DND-41 (cell line): ENCODE measurements at regions not wholly inside any gene's neighbourhood (a gene's known extent, or its start where the extent isn't known, plus 50 kb on each side); places are given as distances from the start of the nearest gene placed in this dataset.

Experiments used
- ATAC-seq: fragments of 200-7000 bp; cut with Tn5 transposase; 3 replicates; pipeline ENCODE4 v1.9.1; 2021; ENCODE audit warnings: low read depth; ENCODE audit not compliant: insufficient read depth
- DNase-seq: peaks from one replicate; pipeline ENCODE4 v3.0.0-alpha.2; 2020
- H2AFZ ChIP-seq: 2 replicates; pipeline ENCODE4 v1.6.0; 2012; ENCODE audit warnings: low read depth, low read length
- H3K27ac ChIP-seq: 2 replicates; pipeline ENCODE4 v1.5.1; 2012; ENCODE audit warnings: low read length, inconsistent platforms
- H3K27me3 ChIP-seq: fragments of 200-600 bp; sonication (generic); 2 replicates; pipeline ENCODE4 v1.6.0; 2012; ENCODE audit warnings: low read length, mild to moderate bottlenecking, inconsistent platforms; ENCODE audit not compliant: insufficient read depth, poor library complexity
- H3K36me3 ChIP-seq: 2 replicates; pipeline ENCODE4 v1.5.1; 2012; ENCODE audit warnings: low read length, inconsistent platforms; ENCODE audit not compliant: insufficient read depth
- H3K4me1 ChIP-seq: 2 replicates; pipeline ENCODE4 v1.5.1; 2012; ENCODE audit warnings: mild to moderate bottlenecking, low read length; ENCODE audit not compliant: insufficient read depth
- H3K4me2 ChIP-seq: 2 replicates; pipeline ENCODE4 v1.6.0; 2012; ENCODE audit warnings: mild to moderate bottlenecking, moderate library complexity, low read length, inconsistent platforms; ENCODE audit not compliant: insufficient read depth
- H3K4me3 ChIP-seq, 2 experiments: fragments of 200-600 bp in 1 of 2; shearing (Covaris generic) in 1 of 2; 2 replicates each; pipeline ENCODE4 v1.5.1; 2012 to 2016; ENCODE audit warnings: inconsistent platforms in 2 of 2, low read length in 2 of 2, mild to moderate bottlenecking in 2 of 2, low read depth in 1 of 2, moderate library complexity in 1 of 2
- H3K79me2 ChIP-seq: 2 replicates; pipeline ENCODE4 v1.6.0; 2012; ENCODE audit warnings: low read length, inconsistent platforms; ENCODE audit not compliant: insufficient read depth
- H3K9ac ChIP-seq: 2 replicates; pipeline ENCODE4 v1.6.0; 2012; ENCODE audit warnings: low read depth, mild to moderate bottlenecking, inconsistent platforms, low read length, moderate library complexity
- H3K9me3 ChIP-seq: 2 replicates; pipeline ENCODE4 v1.5.1; 2012; ENCODE audit warnings: low read length, moderate library complexity, mild to moderate bottlenecking, inconsistent platforms; ENCODE audit not compliant: insufficient read depth, severe bottlenecking
- H4K20me1 ChIP-seq: 2 replicates; pipeline ENCODE4 v1.6.0; 2012; ENCODE audit warnings: low read length; ENCODE audit not compliant: insufficient read depth
- EZH2 ChIP-seq: IDR thresholded peaks from 3 replicates; pipeline ENCODE4 v1.6.1; 2012; ENCODE audit warnings: borderline replicate concordance, low read depth, mild to moderate bottlenecking, moderate library complexity, low read length, inconsistent platforms; ENCODE audit not compliant: severe bottlenecking
- TF ChIP-seq, protein P1 (sequence below): IDR thresholded peaks from 2 replicates; pipeline ENCODE4 v1.5.1; 2012; ENCODE audit warnings: borderline replicate concordance, low read length, moderate library complexity, mild to moderate bottlenecking; ENCODE audit not compliant: poor library complexity, severe bottlenecking; ENCODE audit errors: extremely low read depth

GRCh38 chr17:13293421-13293820 is 275.6 kb upstream of the ELAC2 start:
- Histone ChIP-seq H3K79me2 (no peaks in the 10 kb centered on the region), H3K27ac (no peak overlapping the region), H3K36me3 (no peaks in the 10 kb centered on the region), H3K4me3 (no peak overlapping the region), H2AFZ (no peak overlapping the region), H3K27me3 (no peaks in the 10 kb centered on the region), H3K4me2 (no peak overlapping the region), H4K20me1 (no peaks in the 10 kb centered on the region), H3K4me1 (no peaks in the 10 kb centered on the region), H3K9me3 (no peaks in the 10 kb centered on the region), H3K9ac (no peak overlapping the region)
- DNase-seq: no peak
- no peak for TF ChIP-seq EZH2
- TF ChIP-seq, protein P1, sequence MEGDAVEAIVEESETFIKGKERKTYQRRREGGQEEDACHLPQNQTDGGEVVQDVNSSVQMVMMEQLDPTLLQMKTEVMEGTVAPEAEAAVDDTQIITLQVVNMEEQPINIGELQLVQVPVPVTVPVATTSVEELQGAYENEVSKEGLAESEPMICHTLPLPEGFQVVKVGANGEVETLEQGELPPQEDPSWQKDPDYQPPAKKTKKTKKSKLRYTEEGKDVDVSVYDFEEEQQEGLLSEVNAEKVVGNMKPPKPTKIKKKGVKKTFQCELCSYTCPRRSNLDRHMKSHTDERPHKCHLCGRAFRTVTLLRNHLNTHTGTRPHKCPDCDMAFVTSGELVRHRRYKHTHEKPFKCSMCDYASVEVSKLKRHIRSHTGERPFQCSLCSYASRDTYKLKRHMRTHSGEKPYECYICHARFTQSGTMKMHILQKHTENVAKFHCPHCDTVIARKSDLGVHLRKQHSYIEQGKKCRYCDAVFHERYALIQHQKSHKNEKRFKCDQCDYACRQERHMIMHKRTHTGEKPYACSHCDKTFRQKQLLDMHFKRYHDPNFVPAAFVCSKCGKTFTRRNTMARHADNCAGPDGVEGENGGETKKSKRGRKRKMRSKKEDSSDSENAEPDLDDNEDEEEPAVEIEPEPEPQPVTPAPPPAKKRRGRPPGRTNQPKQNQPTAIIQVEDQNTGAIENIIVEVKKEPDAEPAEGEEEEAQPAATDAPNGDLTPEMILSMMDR: no peak
- no peak for ATAC-seq

DNA sequence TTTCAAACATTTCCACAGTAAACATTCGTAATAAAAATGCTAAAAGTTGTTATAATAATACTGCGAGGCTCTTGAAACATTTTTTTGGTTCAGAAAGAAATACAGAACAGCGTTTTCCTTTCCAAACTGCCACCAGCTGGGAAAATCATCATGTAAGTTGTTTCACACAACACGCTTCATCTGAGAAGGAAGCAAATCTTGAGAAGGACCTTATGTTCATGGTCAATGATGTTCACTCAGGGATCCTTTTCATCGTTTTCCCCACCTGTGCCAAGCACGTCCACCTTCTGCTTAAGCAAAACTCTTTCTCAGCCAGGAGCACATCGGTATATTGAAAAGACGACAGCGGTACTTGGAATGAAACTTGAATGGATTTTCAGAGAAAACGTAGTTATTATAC is 274.5 kb upstream of the ELAC2 start:
- no peaks in the 10 kb centered on the region for H3K4me1 ChIP-seq
- no peak overlapping the region for H3K27ac ChIP-seq
- H3K9ac ChIP-seq: no peak overlapping the region
- DNase-seq (no peak), ATAC-seq (no peak)
- H3K4me3 ChIP-seq: no peak overlapping the region
- H3K79me2 ChIP-seq: no peaks in the 10 kb centered on the region
- no peaks in the 10 kb centered on the region for H3K9me3 ChIP-seq
- H3K4me2 ChIP-seq: no peak overlapping the region
- H2AFZ ChIP-seq: no peak overlapping the region
- H3K27me3 ChIP-seq: no peaks in the 10 kb centered on the region
- H4K20me1 ChIP-seq: no peaks in the 10 kb centered on the region
- no peaks in the 10 kb centered on the region for H3K36me3 ChIP-seq
- TF ChIP-seq, protein P1: no peak
- TF ChIP-seq EZH2: no peak

GRCh38 chr17:13288248-13288647 is 270.4 kb upstream of the ELAC2 start:
- no peak for ATAC-seq
- Histone ChIP-seq H3K27me3 (no peaks in the 10 kb centered on the region), H3K36me3 (no peaks in the 10 kb centered on the region), H3K4me2 (no peak overlapping the region), H3K9me3 (no peaks in the 10 kb centered on the region), H3K79me2 (no peaks in the 10 kb centered on the region), H3K4me3 (no peak overlapping the region), H3K27ac (no peak overlapping the region), H3K9ac (no peak overlapping the region), H4K20me1 (no peaks in the 10 kb centered on the region), H3K4me1 (no peaks in the 10 kb centered on the region), H2AFZ (no peak overlapping the region)
- TF ChIP-seq, protein P1: no peak
- TF ChIP-seq EZH2: no peak
- DNase-seq: no peak

DNA sequence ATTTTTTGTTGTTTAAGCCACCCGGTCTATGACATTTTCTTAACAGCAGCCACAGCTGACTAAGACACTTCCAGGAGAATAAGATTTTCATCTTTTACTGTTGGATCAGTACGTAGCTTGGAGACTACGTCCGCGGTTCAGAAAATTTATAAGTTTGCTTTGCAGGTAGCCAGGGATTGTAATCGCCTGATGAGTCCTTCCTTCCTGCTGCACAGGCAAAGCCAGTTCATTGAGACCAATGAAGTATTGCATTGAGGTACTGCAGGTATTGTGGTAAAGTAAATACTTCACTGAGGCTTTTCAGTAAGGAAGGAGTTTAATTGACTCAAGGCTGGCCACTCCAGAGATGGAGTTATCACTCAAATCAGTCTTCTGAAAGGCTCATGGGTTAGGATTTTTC is 269.4 kb upstream of the ELAC2 start:
- H3K4me2 ChIP-seq: no peak overlapping the region
- H3K4me3 ChIP-seq: no peak overlapping the region
- H4K20me1 ChIP-seq: no peaks in the 10 kb centered on the region
- no peaks in the 10 kb centered on the region for H3K79me2 ChIP-seq
- TF ChIP-seq, protein P1: no peak
- no peak for TF ChIP-seq EZH2
- DNase-seq (no peak), ATAC-seq (no peak)
- no peak overlapping the region for H3K9ac ChIP-seq
- no peak overlapping the region for H3K27ac ChIP-seq
- H3K9me3 ChIP-seq: no peaks in the 10 kb centered on the region
- no peak overlapping the region for H2AFZ ChIP-seq
- H3K27me3 ChIP-seq: no peaks in the 10 kb centered on the region
- no peaks in the 10 kb centered on the region for H3K36me3 ChIP-seq
- no peaks in the 10 kb centered on the region for H3K4me1 ChIP-seq
